Esophagus (tissue), 2 donors: ENCODE measurements at regions not wholly inside any gene's neighbourhood (a gene's known extent, or its start where the extent isn't known, plus 50 kb on each side); places are given as distances from the start of the nearest gene placed in this dataset.

Experiments used
- H3K27ac ChIP-seq, 2 donors: one replicate each; pipeline ENCODE4 v1.5.1; 2013; ENCODE audit warnings: low read depth in 2 of 2, mild to moderate bottlenecking in 2 of 2, inconsistent platforms in 1 of 2, low read length in 1 of 2, moderate library complexity in 1 of 2
- H3K27me3 ChIP-seq, 2 donors: one replicate each; pipeline ENCODE4 v1.6.1; 2013; ENCODE audit warnings: low read length in 2 of 2, control low read depth in 1 of 2, mild to moderate bottlenecking in 1 of 2; ENCODE audit not compliant: insufficient read depth in 2 of 2, control insufficient read depth in 1 of 2
- H3K36me3 ChIP-seq, 2 donors: one replicate each; pipeline ENCODE4 v1.6.1; 2013; ENCODE audit warnings: low read length in 1 of 2; ENCODE audit not compliant: control insufficient read depth in 2 of 2, insufficient read depth in 2 of 2
- H3K4me1 ChIP-seq, 2 donors: one replicate each; pipeline ENCODE4 v1.6.1; 2013; ENCODE audit warnings: low read length in 1 of 2; ENCODE audit not compliant: control insufficient read depth in 2 of 2, insufficient read depth in 2 of 2
- H3K4me3 ChIP-seq, 2 donors: one replicate each; pipeline ENCODE4 v1.5.1; 2013; ENCODE audit warnings: low read length in 2 of 2, mild to moderate bottlenecking in 2 of 2, low read depth in 1 of 2, moderate library complexity in 1 of 2
- H3K9me3 ChIP-seq, 2 donors: one replicate each; pipeline ENCODE4 v1.6.1; 2013; ENCODE audit warnings: mild to moderate bottlenecking in 2 of 2, low read depth in 1 of 2, low read length in 1 of 2, moderate library complexity in 1 of 2; ENCODE audit not compliant: control insufficient read depth in 2 of 2, insufficient read depth in 1 of 2
- WGBS, 2 donors: extraction: QIAGEN DNeasy Blood & Tissue Kit; methylation state at CpG; one replicate each; pipeline ENCODE4 v1.1.7; 2013; 5-methylcytosine and 5-hydroxymethylcytosine counted together
- donor health status: healthy with polysubstance abuse.
- donor health status: Bipolar disorder and iron deficiency.

- H3K27me3 ChIP-seq = no peaks in the 10 kb centered on the region
- 94 to 95% methylated on average over 21 of the region's 21 CpGs for WGBS, 2 donors
- no peak overlapping the region for H3K27ac ChIP-seq
- H3K9me3 ChIP-seq = peaks cover 0 to 2% of the 10 kb centered on the region in 2 donors
- H3K4me1 ChIP-seq = no peaks in the 10 kb centered on the region
- H3K36me3 ChIP-seq = no peaks in the 10 kb centered on the region
- H3K4me3 ChIP-seq = no peak overlapping the region
Measured at GRCh38 chr16:85251225-85251760, 139.0 kb upstream of the CIBAR2 start.

GRCh38 chr16:85252014-85252413 is 139.7 kb upstream of the CIBAR2 start:
- Histone ChIP-seq H3K27me3 (no peaks in the 10 kb centered on the region), H3K36me3 (no peaks in the 10 kb centered on the region), H3K27ac (no peak overlapping the region), H3K4me3 (no peak overlapping the region), H3K9me3 (peaks cover 0 to 2% of the 10 kb centered on the region in 2 donors), H3K4me1 (no peaks in the 10 kb centered on the region)
- 82 to 92% methylated on average over 14 of the region's 14 CpGs for WGBS, 2 donors

- Histone ChIP-seq H3K9me3 (peaks cover 0 to 2% of the 10 kb centered on the region in 2 donors), H3K36me3 (no peaks in the 10 kb centered on the region), H3K27me3 (no peaks in the 10 kb centered on the region), H3K27ac (no peak overlapping the region), H3K4me1 (no peaks in the 10 kb centered on the region), H3K4me3 (no peak overlapping the region)
- 62 to 63% methylated on average over 9 of the region's 9 CpGs for WGBS, 2 donors
Measured at GRCh38 chr16:85252461-85252860, 140.2 kb upstream of the CIBAR2 start.

GRCh38 chr16:85253084-85253941 is 141.0 kb upstream of the CIBAR2 start:
- Histone ChIP-seq H3K4me1 (no peaks in the 10 kb centered on the region), H3K9me3 (peaks cover 0 to 2% of the 10 kb centered on the region in 2 donors), H3K27me3 (no peaks in the 10 kb centered on the region), H3K27ac (no peak overlapping the region), H3K4me3 (no peak overlapping the region), H3K36me3 (no peaks in the 10 kb centered on the region)
- 34 to 50% methylated on average over 11 to 21 of the region's 22 CpGs for WGBS, 2 donors

- WGBS, 2 donors = 82 to 91% methylated on average over 9 of the region's 9 CpGs
- H3K27me3 ChIP-seq = no peaks in the 10 kb centered on the region
- H3K27ac ChIP-seq = no peak overlapping the region
Measured at GRCh38 chr16:85254051-85254450, 141.8 kb upstream of the CIBAR2 start.

GRCh38 chr16:85254921-85255320 is 142.6 kb upstream of the CIBAR2 start:
- no peaks in the 10 kb centered on the region for H3K4me1 ChIP-seq
- H3K36me3 ChIP-seq = no peaks in the 10 kb centered on the region
- H3K27me3 ChIP-seq = no peaks in the 10 kb centered on the region
- H3K4me3 ChIP-seq = no peak overlapping the region
- peaks cover 0 to 2% of the 10 kb centered on the region in 2 donors for H3K9me3 ChIP-seq
- no peak overlapping the region for H3K27ac ChIP-seq
- 91 to 94% methylated on average over 10 to 24 of the region's 24 CpGs for WGBS, 2 donors

More at GRCh38 chr16:85254051-85254450, 141.8 kb upstream of the CIBAR2 start:
- Histone ChIP-seq H3K4me3 (no peak overlapping the region), H3K36me3 (no peaks in the 10 kb centered on the region), H3K9me3 (peaks cover 0 to 2% of the 10 kb centered on the region in 2 donors), H3K4me1 (no peaks in the 10 kb centered on the region)

- 91 to 93% methylated on average over 10 of the region's 10 CpGs for WGBS, 2 donors
- Histone ChIP-seq H3K9me3 (peaks cover 0 to 2% of the 10 kb centered on the region in 2 donors), H3K36me3 (no peaks in the 10 kb centered on the region), H3K4me3 (no peak overlapping the region), H3K4me1 (no peaks in the 10 kb centered on the region), H3K27ac (no peak overlapping the region), H3K27me3 (no peaks in the 10 kb centered on the region)
Measured at GRCh38 chr16:85255777-85256176, 143.5 kb upstream of the CIBAR2 start.

- H3K4me1 ChIP-seq = no peaks in the 10 kb centered on the region
- H3K4me3 ChIP-seq = no peak overlapping the region
- no peaks in the 10 kb centered on the region for H3K27me3 ChIP-seq
- no peaks in the 10 kb centered on the region for H3K9me3 ChIP-seq
- WGBS, 2 donors = 67 to 74% methylated on average over 18 of the region's 18 CpGs
- H3K36me3 ChIP-seq = no peaks in the 10 kb centered on the region
- no peak overlapping the region for H3K27ac ChIP-seq
Measured at GRCh38 chr16:85256190-85256739, 144.0 kb upstream of the CIBAR2 start.

GRCh38 chr16:85257483-85257882 is 145.2 kb upstream of the CIBAR2 start:
- WGBS, 2 donors = 92 to 94% methylated on average over 8 of the region's 8 CpGs
- Histone ChIP-seq H3K27me3 (no peaks in the 10 kb centered on the region), H3K9me3 (no peaks in the 10 kb centered on the region), H3K27ac (no peak overlapping the region), H3K4me3 (no peak overlapping the region), H3K36me3 (no peaks in the 10 kb centered on the region), H3K4me1 (no peaks in the 10 kb centered on the region)
